IPS DF 4.7 (cell line): ENCODE measurements at regions not wholly inside any gene's neighbourhood (a gene's known extent, or its start where the extent isn't known, plus 50 kb on each side); places are given as distances from the start of the nearest gene placed in this dataset.

Source experiments
- DNase-seq: peaks from one replicate; pipeline ENCODE4 v3.0.0-alpha.2; 2013; ENCODE audit warnings: low spot score; ENCODE audit errors: extremely low read depth

DNA sequence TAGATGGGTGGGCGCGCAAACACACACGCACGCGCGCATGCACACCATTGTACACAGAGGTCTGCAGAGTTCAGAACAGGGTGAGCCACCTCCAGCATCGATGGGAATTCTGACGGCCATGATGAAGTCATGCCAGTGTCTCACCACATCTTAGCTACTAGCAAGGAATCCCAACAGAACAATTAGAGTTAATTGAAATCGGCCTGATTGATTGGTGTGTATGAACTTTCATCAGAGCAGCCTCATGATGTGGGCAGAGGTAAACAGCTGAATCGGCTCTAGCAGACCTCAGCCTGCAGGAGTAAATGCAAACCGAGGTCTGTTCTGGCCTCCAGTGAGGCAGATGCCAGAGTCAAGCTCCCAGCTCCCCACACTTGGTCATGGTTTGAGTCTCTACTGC, 200.6 kb downstream of the CBLN1 start:
- no peak for DNase-seq

DNA sequence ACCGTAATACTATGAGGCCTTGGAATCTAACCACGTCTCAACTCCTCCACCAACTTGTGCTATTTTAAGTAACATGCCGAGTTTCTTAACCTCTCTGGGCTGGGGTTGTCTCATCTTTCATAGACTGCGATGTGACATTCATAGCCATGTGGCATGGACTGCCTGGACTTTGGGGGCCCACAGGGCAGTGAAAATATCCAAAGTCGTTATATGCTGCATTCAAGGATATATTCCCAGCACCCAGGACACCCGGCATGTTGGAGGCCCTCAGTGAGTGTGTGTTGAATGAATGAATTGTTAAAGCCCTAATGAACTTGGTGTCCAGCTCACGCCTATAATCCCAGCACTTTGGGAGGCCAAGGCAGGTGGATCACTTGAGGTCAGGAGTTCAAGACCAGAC, 203.1 kb downstream of the CBLN1 start:
- DNase-seq, result no peak

DNA sequence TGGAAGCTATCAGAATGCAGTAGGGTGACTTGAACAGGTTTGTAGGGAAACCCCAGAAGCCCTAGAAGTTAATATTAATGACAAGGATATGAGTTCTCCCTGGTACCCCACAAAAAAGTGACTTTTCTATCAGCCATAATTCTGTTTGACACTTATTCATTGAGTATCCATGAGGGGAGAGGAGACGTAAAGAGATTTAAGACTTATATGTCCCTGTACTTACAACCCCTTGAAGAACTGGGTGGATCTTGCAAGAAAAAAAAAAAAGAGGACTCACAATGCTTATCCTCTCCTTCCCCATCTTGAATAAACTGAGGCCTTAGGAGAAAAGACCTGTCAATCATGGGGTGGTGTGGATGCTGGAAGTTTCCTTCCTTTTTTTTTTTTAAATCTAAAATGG, 203.5 kb downstream of the CBLN1 start:
- DNase-seq, result no peak

DNA sequence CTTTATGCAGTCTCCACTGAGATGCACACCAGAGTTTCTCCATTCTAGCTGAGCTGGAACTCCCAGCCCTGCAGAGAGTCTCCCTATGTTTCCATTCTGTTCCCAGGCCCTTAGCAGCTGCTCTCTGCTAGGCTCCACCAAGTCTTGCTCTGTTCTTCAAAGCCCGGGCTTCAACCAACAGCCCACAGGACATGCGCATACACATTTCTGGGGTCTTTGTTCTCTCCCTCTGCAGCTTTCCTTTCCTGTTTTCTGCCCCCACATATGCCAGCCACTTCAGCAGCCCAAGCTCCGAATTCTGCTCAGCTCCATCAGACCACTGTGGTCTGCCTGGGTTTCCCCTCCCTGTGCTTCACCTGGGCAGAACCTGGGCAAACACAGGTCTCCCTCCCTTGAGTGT, 205.9 kb downstream of the CBLN1 start:
- no peak for DNase-seq

DNA sequence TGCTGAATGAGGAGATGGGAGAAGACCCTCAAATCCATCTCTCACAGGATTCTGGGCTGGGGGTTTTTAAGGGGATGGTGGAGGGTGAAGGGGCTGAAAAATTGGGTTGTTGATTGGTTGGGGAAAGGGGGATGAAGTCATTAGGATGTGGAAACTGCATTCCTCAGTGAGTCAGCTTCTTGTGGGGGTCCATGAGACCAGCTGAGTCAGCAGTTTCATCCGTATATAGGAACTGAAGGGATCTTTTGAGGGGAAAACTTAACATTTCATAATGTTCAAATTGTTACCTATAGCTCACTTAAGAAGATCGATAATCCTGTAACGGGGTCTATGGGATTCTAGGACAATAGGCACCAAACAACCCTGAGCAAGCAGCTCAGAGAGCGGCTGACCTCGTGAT, 213.4 kb downstream of the CBLN1 start:
- no peak for DNase-seq

DNA sequence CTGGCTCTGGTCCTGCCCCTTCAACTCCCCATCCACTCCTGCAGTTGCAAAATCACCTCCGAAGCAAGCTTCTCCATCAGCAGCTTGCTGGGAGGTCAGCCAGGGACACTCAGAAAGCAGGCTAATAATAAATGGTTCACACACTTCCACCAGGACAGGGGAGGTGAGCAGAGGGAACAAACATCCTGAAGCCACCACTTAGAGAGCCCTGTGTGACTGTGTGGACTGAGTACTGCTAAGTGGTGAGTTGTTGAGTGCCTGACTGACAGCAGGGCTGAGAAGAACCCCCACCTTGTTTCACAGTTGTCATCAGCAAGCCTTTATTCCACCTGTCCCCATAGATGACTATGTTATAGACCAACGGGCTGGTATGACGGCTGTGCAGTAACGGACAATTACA, 213.9 kb downstream of the CBLN1 start:
- DNase-seq, result no peak

DNA sequence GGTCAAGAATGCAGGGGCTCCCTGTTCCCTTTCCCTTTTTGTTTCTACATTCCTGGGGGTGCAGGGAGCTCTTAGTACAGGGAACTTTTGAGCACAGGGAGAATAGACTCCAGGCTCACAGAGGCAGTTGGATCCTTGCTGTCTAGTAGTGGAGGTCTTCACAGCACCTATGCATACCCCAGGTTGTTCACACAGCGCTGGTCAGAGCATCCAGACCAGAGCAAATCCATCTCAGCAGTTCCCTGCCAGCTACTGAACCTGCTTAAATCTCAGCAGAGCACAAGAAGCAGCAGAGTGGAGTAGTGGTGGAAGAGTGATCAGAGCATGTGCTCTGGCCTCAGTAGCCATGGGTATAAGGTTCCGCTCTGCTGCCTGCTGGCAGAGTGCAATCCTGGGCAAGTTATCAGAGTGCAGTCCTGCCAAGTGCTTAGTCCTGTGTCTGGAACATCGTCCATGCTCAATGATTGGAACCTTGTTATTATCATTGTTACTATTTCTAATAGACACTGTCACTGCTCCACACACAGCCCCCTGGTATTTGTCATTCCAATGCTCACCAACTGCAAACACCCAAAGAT, 220.4 kb downstream of the CBLN1 start:
- DNase-seq, result no peak

DNA sequence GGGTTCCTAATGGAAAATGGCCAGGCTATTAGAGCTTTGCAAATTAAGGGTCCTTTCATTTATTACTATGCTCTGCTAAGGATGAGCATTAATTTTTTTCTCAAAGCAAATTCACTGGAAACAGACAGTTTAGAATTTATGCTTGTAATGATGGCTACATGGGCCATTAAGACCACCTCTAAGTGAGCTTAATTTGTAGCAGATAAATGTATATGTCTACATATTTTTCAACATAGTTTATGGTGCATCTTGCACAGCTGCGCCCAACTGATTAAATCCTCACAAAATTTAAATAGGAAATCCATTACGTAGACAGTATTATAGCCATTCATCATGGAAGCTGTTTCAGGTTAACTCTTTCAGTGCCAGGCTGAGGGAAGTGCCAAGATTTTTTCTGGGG, 220.9 kb downstream of the CBLN1 start:
- DNase-seq, result no peak

DNA sequence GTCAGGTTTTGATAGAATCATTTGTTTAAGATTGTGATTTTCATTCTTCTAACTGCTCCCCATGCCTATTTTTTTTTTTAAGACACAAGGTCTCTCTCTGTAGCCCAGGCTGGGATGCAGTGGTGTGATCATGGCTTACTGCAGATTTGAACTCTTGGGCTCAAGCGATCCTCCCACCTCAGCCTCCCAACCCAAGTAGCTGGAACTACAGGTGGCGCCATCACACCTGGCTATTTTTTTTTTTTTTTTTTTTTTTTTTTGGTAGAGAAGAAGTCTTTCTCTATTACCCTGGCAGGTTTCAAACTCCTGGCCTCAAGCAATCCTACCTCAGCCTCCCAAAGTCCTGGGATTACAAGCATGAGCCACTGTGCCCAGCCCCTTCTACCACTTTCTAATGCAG, 223.3 kb downstream of the CBLN1 start:
- DNase-seq, result no peak

DNA sequence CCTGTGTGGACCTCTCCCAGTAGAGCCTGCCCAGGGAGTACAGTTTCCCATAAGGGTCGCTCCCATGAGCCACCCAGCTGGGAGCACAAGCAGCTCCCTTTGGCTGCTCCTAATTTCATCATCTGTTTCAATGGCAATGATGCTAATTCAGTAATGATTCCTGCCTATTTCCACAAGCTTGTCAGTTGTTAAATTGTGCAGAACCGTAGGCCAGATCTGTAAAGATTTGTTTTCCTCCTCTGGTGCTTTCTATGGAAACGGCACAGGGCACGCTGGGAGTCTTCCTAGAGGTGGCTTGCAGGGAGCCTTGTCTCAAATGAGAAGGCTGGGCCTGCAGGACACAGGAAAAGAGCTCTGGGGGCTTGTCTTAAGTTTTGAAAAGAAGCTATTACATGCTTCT, 223.7 kb downstream of the CBLN1 start:
- DNase-seq, result no peak

DNA sequence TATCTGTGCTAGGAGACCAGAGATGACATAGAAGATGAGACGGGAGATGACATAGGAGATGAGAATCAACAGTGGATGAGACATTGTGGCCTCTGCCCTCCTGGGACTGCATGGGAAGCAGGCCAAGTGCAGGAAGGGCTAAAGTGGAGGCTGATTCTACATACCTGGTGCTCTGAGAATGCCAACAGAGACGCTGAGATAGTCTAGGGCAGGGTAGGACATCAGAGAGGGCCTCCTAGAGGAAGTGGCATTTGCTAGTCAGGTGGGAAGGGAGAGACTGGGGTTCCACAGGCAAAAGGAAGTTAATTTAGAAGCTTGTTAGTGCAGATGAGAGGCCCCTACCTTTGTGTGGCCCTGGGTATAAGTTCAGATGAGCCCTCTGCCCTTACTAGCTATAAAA, 224.2 kb downstream of the CBLN1 start:
- no peak for DNase-seq

DNA sequence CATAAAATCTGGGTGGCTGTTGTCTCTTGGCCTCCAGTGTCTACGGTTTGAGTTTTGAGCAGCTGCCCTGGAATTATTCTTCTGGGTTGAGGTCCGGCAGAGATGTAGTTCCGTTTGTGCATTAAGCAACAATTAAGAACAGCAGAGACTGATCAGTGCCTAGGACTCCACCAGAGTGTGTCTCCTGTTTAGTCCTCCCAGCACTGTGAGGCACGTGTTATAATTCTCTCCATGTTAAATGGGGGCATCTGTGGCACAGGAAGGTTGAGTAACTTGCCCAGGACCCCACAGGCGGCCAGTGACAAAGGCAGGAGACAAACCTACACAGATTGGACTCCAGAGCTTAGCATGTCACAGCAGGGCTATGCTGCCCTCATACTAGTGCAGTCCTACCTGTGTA, 225.1 kb downstream of the CBLN1 start:
- DNase-seq, result no peak

DNA sequence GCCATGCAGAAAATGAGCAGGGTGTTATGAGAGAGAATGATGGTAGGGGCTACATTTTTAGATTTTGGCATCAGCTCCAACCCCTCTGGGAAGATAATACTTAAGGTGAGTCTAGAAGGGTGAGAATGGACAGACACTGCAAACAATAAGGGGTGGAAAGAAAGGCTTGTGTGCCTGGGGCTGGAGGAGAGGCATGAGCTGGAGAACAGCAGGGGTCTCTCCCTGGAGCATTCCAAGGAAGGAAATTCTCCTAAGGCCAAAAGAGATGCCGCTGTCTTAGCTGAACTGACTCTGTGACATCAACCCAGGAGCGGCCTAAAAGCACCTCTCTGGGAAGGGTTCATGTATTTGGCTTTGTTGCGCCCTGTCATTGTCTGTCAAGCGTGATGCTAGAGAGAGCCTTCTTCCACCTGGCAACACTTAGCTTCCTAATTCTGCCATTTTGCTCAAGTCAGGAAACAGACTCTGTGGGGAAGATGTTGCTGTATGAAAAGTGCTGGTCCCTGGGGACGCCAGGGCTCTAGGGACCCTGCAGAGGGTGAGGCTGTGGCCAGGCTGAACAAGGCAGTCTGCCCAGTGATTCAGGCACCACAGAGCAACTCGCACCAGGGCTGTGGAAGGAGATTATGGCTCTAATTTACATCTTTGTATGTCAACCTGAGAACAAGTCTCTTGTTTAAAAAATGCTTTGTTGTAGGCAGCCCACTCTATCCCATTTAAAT, 225.7 kb downstream of the CBLN1 start:
- DNase-seq, result no peak

DNA sequence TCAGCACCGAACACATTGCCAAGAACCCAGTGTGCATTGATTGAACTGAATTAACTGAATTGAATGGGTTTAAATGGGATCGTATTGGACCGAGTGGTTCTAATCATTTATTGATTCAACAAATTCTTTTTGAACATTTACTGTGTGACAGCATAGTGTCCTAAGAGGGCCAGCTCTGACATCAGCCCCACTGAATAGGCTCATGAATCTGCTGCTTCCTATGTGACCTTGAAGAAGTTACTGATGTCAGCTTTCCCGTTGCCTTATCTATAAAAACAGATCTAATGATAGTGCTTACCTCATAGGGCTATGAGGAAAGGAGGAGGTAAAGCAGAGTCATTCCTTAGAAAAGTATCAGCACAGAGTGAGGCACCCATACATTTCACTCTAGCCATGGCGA, 226.3 kb downstream of the CBLN1 start:
- DNase-seq, result no peak

DNA sequence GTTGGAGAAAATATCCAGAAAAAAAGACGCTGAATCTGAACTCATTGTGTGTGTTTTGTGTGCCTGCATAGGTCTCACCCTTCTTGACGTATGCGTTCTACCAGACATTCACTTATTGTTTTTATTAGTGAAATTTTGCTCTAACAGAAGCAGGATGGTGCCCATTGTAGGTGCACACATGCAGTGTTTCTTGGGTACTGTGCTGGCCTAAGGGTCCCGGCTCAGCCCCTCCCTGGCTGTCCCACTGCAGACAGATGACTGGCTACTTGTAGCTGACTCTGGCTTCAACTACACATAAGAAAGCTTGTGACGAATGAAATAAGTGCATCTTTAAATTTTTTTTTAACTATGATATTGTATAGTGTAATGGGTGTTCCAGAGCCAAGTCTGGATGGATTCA, 227.0 kb downstream of the CBLN1 start:
- no peak for DNase-seq

DNA sequence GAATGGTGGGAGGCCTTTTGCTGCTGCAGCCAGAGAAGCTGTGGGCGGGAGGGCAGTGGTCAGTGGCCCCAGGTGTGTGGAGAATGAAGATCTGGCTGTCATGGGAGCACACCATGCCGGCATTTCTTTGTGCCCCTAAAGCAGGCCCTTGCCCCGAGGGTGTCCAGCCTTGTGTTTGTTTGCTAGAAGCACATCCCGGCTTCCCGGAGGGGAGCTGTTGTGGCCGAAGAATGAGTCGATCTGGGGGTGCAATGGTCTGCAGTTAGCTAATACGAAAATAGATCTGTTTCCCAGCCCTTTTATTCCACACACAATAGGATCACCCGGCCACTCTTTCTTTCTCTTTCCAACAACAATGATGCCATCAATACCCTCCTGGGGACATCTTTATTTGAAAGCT, 228.8 kb downstream of the CBLN1 start:
- DNase-seq, result no peak

DNA sequence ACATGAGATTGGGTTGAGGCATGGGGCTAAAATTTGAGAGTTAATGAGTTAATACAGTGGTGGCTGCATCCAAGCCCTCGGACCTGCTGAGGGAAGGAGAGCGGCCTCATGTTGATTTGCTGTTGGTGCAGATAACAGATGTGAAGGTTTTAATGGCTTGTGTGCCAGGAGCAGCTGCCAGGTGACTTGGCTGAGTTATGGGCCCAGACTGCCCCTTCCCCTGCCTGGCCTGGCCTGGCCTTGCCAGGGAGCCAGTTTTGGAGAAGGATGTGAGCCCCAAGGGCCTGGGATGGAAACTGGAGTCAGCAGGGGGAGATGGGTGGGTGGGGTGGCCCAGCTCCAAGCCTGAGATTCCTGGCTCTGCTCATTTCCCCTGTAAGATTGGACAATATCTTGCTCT, 230.1 kb downstream of the CBLN1 start:
- DNase-seq, result no peak

DNA sequence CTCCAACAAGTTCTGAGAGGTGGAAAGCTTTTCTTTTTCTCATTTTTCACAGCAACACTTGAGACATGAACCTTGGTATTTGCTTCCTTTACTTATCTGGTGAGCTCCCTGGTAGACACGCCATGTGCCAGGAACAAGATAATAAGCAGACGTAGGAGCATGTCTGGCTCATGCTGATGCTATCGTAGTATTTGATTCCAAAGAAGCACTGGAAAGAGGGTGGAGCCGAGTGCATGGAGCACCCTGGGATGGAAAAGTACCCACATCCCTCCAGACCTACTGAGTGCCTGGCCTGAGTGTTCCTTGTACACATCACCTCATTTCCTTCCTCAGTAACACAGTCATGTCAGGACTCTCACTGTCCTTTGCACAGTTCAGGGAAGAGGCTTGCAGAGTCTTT, 231.0 kb downstream of the CBLN1 start:
- no peak for DNase-seq

DNA sequence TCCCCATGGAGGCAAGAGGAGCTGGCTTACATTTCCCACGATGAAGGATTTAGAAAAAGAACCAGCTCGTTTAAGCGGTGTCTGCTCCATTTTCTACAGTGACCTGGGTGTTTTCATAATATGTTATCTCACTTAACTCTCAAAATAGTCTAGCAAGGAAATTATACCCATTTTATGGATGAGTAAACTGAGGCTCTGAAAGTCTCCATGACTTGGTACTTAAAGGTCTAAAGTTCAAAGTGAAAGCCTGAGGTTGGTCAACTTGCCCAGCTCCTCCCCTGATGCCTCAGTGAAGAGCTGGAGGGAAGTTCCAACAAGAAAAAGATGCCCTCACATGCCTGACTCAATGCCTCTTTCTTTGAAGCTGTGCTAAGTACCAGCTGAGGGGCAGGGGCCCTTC, 232.0 kb downstream of the CBLN1 start:
- DNase-seq, result no peak

DNA sequence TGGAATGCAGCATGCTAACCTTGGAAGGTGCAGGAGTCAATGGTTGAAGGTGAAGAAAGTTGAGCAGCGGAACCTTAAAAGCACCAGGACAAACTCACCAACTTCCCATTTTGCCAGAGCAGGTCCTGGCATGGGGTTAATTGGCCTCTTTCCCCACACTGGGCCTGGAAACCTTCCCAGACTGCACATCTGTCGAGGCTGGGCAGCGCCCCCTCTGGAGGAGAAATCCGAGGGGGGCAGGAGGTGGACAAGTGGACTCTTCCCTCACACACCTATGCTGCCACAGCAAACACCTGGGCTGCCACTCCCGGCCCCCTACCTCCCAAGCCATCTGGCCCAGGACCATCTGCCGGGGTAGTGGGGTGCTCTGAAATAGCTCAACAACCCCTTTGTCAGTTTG, 232.4 kb downstream of the CBLN1 start:
- DNase-seq, result no peak

DNA sequence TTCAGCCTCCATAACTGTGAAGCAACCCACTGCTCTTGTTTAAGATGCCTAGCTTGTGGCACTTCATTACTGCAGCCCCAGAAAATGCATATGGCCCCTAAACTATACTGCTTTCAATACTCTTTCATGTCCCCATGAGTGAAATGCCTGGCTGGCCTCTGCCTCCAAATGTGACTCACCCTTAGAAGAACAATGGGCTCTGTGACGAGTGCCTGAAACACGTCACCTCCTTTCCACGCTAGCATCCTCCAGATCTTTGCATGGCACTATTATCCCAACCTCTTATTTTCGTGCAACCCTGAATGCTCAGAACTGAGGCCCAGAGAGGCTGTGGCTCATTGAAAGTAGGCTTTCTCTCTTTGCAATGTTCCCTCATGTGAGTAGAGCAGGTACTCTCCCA, 233.1 kb downstream of the CBLN1 start:
- no peak for DNase-seq

DNA sequence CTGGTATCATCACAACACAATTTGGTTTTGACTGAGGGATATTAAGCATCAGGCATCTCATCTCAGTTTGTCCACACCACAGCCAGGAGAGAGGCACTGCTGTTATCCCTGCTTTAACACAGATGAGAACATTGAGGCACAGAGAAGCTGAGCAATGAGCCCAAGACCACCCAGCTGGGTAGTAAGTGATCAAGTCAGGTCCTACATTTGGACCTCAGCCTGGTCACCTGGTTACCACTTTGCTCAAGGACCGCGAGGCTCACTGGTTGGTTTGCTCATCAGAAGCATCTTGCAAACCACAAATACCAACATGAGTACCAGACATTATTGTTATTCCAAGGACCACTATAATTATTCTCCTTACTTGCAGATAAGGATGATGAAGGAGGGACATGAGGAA, 245.5 kb downstream of the CBLN1 start:
- no peak for DNase-seq

DNA sequence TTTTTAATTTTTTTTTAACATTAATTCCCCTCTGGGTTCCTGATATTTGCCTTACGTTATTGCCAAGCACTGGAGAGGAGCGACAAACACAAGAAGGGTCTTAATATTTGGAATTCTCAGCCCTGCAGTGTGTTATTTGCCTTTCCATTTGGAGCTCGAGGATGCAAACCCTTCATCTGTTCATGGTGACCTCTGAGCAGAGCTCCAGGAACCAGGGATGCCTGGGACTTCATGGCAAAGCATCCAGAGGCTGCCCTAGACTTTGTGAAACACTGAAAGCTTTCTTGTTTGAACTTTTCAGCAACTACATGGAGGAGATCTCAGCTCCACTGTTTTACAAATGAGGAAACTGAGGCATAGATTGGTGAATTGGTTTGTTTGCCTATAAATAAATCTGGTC, 254.2 kb downstream of the CBLN1 start:
- no peak for DNase-seq
